HG03565 (cell line): ENCODE measurements at regions not wholly inside any gene's neighbourhood (a gene's known extent, or its start where the extent isn't known, plus 50 kb on each side); places are given as distances from the start of the nearest gene placed in this dataset.
A peak's percentile ranks its signal among the peaks of the same experiment; 100 is the strongest.
"Not testable (repeated sequence)": the region's sequence is repeated elsewhere in the genome, so short reads cannot be mapped to it uniquely, and the experiment has no call there.

Experiments used
- ATAC-seq: cut with Tn5 transposase; IDR thresholded peaks from one replicate; pipeline ENCODE4 v1.9.1; 2021; ENCODE audit warnings: mild to moderate bottlenecking, moderate library complexity; ENCODE audit not compliant: unreplicated experiment

- ATAC-seq: no peak
These were observed 1072.7 kb downstream of the EPHA3 start for GRCh38 chr3:90180096-90180495.

- no peak for ATAC-seq
These were observed 1073.1 kb downstream of the EPHA3 start for GRCh38 chr3:90180543-90180942.

GRCh38 chr3:90182291-90182976, 1075.0 kb downstream of the EPHA3 start:
- peak; percentile 92 for ATAC-seq

GRCh38 chr3:90184861-90185260, 1077.4 kb downstream of the EPHA3 start:
- no peak for ATAC-seq

GRCh38 chr3:90197383-90197782, 1090.0 kb downstream of the EPHA3 start:
- not testable (repeated sequence) for ATAC-seq

GRCh38 chr3:90202931-90203330, 1095.5 kb downstream of the EPHA3 start:
- ATAC-seq: not testable (repeated sequence)

- ATAC-seq: not testable (repeated sequence)
These were observed 1099.1 kb downstream of the EPHA3 start for GRCh38 chr3:90206482-90206881.

- not testable (repeated sequence) for ATAC-seq
These were observed 1100.1 kb downstream of the EPHA3 start for GRCh38 chr3:90207353-90208097.

- ATAC-seq: no peak
These were observed 1114.5 kb downstream of the EPHA3 start for GRCh38 chr3:90221900-90222299.

- no peak for ATAC-seq
These were observed 1134.1 kb downstream of the EPHA3 start for GRCh38 chr3:90241481-90241880.

- ATAC-seq: no peak
These were observed 1145.7 kb downstream of the EPHA3 start for GRCh38 chr3:90253131-90253530.

- ATAC-seq: no peak
These were observed 1154.3 kb downstream of the EPHA3 start for GRCh38 chr3:90261481-90262433.
